Adipocyte (in vitro differentiated cells): ENCODE measurements at regions not wholly inside any gene's neighbourhood (a gene's known extent, or its start where the extent isn't known, plus 50 kb on each side); places are given as distances from the start of the nearest gene placed in this dataset.

Experiments
- DNase-seq: peaks from one replicate; pipeline ENCODE4 v3.0.0-alpha.2; 2015; ENCODE audit warnings: low read depth
- H3K27me3 ChIP-seq: replicated peaks from 2 replicates; pipeline ENCODE4 v1.7.0; 2013; ENCODE audit warnings: mild to moderate bottlenecking, low read length, moderate library complexity; ENCODE audit not compliant: control insufficient read depth, insufficient read depth
- H3K36me3 ChIP-seq: 2 replicates; pipeline ENCODE4 v1.7.0; 2013; ENCODE audit warnings: low read length, mild to moderate bottlenecking, moderate library complexity; ENCODE audit not compliant: control insufficient read depth, insufficient read depth, severe bottlenecking
- H3K4me1 ChIP-seq: 2 replicates; pipeline ENCODE4 v1.7.0; 2013; ENCODE audit warnings: mild to moderate bottlenecking, low read length, moderate library complexity; ENCODE audit not compliant: control insufficient read depth, insufficient read depth
- H3K4me3 ChIP-seq: 2 replicates; pipeline ENCODE4 v1.7.0; 2013; ENCODE audit warnings: mild to moderate bottlenecking, low read length, moderate library complexity
- H3K9ac ChIP-seq: 2 replicates; pipeline ENCODE4 v1.7.0; 2013; ENCODE audit warnings: mild to moderate bottlenecking, low read length, moderate library complexity
- H3K9me3 ChIP-seq: 2 replicates; pipeline ENCODE4 v1.7.0; 2013; ENCODE audit warnings: mild to moderate bottlenecking, low read length, moderate library complexity; ENCODE audit not compliant: control insufficient read depth

DNA sequence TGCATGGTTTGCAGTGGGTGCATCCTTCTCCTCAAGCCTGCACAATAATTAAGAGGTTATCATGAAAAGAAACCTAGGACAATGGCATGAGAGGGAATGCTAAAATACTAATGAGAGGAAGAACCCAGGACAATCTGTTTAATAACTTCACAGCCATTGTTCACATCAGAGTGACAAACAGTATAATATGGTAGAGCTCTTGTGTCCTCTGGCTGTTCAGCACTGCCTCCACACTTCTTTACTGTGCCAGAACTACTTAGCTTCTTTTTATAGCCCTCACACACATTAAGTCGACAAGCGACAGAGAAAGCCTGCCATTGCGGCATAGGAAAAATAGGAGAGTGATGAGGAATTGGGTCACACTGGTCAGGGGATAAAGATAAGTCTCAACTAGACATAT, 65.0 kb upstream of the MEIS2 start:
- Histone ChIP-seq H3K36me3 (no peaks in the 10 kb centered on the region), H3K9me3 (no peaks in the 10 kb centered on the region), H3K27me3 (no peaks in the 10 kb centered on the region), H3K9ac (no peak overlapping the region), H3K4me3 (no peak overlapping the region), H3K4me1 (no peaks in the 10 kb centered on the region)
- no peak for DNase-seq

DNA sequence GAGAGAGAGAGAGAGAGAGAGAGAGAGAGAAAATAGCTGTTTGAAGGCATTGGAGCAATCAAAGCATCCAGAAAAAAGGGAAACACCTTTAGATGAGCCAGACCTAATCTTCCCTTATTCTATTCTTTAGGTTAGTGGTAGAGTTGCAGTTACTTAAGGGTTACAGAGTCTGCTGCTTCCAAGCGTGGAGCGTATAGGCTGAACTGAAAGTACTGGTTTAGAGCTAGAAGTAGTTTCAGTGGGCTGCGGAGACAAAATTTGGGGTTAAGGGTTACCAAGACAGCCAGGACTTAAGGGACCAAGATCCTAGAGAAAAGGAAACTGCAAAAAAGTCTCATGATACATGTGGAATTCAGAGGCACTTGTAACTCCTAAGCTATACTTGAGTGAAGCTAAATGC, 66.1 kb upstream of the MEIS2 start:
- no peak for DNase-seq
- no peaks in the 10 kb centered on the region for H3K4me1 ChIP-seq

DNA sequence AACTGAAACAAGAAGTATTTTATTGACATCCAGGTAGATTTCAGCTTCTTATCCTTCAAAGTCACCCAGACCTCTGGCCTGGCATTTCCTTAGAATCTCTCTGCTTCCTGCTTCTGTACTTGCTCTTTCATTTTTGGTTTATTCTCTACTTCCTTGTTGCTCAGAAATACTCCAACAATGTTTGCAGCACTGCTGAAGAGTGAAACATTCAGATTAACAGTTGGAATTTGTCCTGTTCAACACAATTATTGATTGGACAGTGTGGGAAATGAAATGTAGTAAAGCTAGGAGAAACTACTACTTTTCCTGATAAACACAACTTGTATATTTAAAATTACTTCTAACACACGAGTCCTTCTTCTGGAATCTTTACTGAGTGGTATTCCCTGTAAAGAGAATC, 81.0 kb upstream of the MEIS2 start:
- Histone ChIP-seq H3K4me3 (no peak overlapping the region), H3K36me3 (no peaks in the 10 kb centered on the region), H3K9ac (no peak overlapping the region), H3K27me3 (no peaks in the 10 kb centered on the region), H3K4me1 (no peaks in the 10 kb centered on the region), H3K9me3 (peaks cover 27% of the 10 kb centered on the region)
- DNase-seq, result no peak

More for the DNA sequence above, 66.1 kb upstream of the MEIS2 start:
- Histone ChIP-seq H3K9ac (no peak overlapping the region), H3K9me3 (no peaks in the 10 kb centered on the region), H3K4me3 (no peak overlapping the region), H3K27me3 (no peaks in the 10 kb centered on the region), H3K36me3 (no peaks in the 10 kb centered on the region)

DNA sequence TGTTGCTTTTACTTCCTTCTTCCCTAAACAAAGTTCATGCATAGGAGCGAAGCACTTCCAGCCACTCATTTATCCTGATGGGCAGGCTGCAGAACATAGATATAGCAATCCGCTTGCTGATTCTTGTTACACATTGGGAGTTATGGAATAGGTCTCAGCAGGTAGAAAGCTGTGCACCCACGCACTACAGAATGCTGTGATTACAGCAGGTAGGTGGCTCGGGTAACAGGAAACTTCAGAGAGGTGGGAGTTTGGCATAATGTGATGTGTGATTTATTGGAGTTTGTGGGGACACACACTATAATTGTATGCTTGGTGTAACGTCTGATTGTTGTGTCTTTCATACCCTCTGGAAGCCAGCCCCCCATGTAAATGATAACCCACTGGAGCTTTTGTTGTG, 99.2 kb upstream of the MEIS2 start:
- Histone ChIP-seq H3K4me1 (no peaks in the 10 kb centered on the region), H3K36me3 (no peaks in the 10 kb centered on the region), H3K9ac (no peak overlapping the region), H3K27me3 (no peaks in the 10 kb centered on the region), H3K9me3 (no peaks in the 10 kb centered on the region), H3K4me3 (no peak overlapping the region)
- no peak for DNase-seq

DNA sequence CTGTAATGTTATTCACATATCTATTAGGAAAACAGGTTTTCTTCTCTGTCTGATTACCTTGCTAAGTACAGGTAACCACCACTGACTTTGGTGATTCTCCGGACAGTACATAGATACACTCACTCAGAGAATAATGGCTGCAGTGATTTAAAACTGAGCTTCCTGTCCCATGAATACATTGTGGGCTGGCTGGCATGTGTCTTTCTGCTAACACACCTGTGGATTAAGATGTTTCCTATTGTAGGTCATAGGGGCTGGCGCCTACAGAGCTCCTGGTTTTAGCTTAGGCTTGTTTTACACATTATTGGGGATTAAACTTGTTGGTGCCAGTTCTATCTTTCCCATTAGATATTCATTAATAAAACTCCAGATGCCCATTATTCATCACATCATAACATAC, 102.7 kb upstream of the MEIS2 start:
- Histone ChIP-seq H3K36me3 (no peaks in the 10 kb centered on the region), H3K9ac (no peak overlapping the region), H3K9me3 (no peaks in the 10 kb centered on the region), H3K4me3 (no peak overlapping the region), H3K4me1 (no peaks in the 10 kb centered on the region), H3K27me3 (no peaks in the 10 kb centered on the region)
- no peak for DNase-seq

DNA sequence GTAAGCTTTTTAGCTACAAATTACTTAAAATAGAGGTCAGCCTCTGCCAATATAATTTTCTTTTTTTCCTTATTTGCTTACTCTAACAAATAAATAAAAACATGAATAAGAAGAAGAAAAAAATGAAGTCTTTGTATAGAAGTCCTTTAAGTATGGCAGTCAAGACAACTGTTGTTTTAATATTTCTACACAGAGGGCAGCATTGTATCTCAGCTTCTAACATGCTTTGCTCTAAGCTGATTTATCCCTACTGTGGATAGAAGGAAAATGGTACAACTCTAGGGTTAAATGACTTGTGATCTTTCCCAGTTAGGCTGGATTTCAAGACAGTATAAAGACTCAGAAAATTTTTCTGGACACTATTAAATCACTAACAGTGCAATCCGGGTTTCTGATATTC, 104.3 kb upstream of the MEIS2 start:
- no peaks in the 10 kb centered on the region for H3K36me3 ChIP-seq
- no peaks in the 10 kb centered on the region for H3K9me3 ChIP-seq
- no peak overlapping the region for H3K9ac ChIP-seq
- no peak overlapping the region for H3K4me3 ChIP-seq
- H3K4me1 ChIP-seq, result no peaks in the 10 kb centered on the region
- DNase-seq, result no peak
- no peaks in the 10 kb centered on the region for H3K27me3 ChIP-seq

DNA sequence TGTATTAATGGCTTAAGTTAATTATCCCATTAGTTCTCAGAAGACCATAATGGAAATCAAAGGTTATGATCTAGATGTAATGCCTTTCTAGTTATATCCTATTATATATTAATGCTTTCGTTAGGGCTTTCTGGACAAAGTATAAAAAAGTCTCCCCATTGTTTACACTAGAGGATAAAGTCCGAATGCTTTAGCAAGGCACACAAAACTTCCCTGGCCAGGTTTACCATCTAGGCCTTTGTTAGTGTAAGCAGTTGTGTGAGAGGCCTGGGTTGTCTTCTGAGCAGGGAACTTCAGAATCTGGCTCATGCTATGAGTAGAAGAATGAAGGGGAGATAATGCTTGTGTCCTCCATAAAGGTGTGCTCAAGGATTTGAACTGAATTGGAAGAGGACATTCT, 106.3 kb upstream of the MEIS2 start:
- Histone ChIP-seq H3K36me3 (no peaks in the 10 kb centered on the region), H3K9me3 (no peaks in the 10 kb centered on the region), H3K4me1 (no peaks in the 10 kb centered on the region), H3K9ac (no peak overlapping the region), H3K27me3 (no peaks in the 10 kb centered on the region), H3K4me3 (no peak overlapping the region)
- DNase-seq, result no peak

DNA sequence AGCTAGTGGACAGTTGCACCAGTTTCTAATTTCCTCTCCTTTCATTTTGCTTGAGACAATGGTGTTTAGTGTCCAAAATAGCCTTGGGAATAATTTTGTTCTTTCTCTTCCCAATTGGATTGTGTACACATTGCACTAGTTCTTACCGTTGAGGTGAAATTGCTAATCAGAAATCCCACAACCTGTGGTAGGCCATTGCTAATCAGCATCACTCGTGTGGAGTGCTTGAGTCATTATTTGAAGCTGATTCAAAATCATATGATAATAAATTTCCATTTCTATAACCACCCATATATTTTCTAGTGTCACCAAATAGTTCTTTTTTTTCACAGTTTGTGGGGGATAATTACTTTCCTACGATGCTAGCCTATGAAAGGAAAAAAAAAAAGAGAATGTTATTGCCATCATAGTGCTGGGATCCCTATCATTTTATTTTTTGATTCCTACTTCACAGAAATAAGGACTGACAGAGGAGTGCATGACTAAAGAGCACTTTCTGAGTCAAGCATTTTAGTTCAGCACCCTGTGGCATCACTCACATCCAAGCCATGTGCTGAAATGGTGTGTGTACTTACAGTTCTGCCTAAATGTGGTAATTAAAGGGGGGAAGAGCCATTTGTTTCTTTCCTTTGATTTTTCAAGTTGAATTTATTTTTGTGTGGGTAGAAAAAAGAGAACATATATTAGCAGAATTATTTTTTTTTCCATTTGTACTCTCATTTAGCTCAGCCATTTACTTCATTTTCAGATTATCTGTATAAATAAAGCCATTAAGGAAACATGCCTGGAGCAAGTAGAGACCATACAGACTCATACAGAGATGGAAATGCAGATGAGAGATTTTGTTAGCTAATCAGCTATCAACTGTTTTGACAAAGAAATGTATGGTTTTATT, 108.0 kb upstream of the MEIS2 start:
- Histone ChIP-seq H3K9me3 (no peaks in the 10 kb centered on the region), H3K9ac (no peak overlapping the region), H3K4me1 (no peaks in the 10 kb centered on the region), H3K4me3 (no peak overlapping the region), H3K36me3 (no peaks in the 10 kb centered on the region), H3K27me3 (no peaks in the 10 kb centered on the region)
- DNase-seq, result no peak

DNA sequence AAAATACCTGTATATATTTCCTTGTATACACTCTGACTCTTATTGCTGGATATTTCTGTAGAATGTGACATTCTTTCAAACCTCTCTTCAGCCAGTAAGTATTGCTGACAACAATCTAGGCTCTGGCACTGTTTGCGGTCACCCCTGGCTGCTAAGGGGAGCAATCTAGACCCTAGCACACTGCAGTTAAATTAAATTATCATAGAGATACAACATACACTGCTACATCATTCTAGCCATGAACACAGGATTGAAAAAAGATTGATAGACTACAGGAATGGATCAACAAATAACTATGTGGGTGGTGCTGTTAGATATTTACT, 108.7 kb upstream of the MEIS2 start:
- Histone ChIP-seq H3K36me3 (no peaks in the 10 kb centered on the region), H3K27me3 (no peaks in the 10 kb centered on the region), H3K4me1 (no peaks in the 10 kb centered on the region), H3K4me3 (no peak overlapping the region), H3K9ac (no peak overlapping the region), H3K9me3 (no peaks in the 10 kb centered on the region)
- DNase-seq, result no peak

DNA sequence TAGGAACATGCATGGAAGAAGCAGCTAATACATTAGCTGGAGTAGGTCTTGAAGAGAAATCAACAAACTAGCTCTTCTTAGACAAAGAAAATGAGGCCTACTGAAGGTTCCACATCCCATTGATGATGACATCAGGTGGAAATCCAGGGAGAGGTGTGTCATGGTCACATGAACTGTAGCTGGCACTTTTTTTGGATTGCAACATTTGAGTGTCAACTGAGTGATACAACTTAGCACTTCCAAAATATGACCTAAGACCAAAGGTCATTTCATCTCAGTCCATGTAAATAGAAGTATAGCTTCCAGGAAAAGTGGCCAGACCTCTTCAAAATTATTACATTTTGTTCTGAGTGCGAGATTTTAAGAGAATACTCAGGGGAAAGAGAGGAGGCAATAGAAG, 117.2 kb upstream of the MEIS2 start:
- Histone ChIP-seq H3K4me3 (no peak overlapping the region), H3K9me3 (no peaks in the 10 kb centered on the region), H3K27me3 (no peaks in the 10 kb centered on the region), H3K36me3 (no peaks in the 10 kb centered on the region), H3K9ac (no peak overlapping the region), H3K4me1 (no peaks in the 10 kb centered on the region)
- DNase-seq, result no peak

DNA sequence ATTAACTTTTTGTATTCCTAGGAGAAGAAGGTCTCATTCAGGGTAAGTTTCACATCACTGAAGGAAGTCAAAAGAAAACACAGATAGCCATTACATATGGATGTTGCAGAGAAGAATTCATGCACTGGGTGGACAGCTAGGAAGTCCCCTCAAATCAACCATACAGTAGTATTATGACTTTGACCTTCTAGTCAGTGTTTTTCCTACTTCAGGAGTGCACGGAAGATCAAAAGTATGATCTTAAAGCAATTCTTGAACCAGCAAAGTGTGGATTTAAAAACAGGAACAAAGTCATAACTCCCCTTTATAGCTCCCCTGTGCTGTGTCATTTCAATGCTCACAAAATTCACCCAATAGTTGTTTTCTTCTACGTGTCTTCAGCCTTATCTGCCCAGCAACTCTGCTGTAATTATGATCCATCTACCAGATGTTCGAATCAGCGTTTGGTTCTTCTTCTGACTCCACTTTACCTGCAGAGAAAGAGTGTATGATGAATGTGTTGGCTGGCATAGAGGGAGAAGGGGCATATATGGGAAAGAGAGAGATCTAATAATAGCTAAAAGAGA, 118.1 kb upstream of the MEIS2 start:
- no peak overlapping the region for H3K4me3 ChIP-seq
- H3K9me3 ChIP-seq, result no peaks in the 10 kb centered on the region
- H3K4me1 ChIP-seq, result no peaks in the 10 kb centered on the region
- no peaks in the 10 kb centered on the region for H3K27me3 ChIP-seq
- H3K9ac ChIP-seq, result no peak overlapping the region
- no peak for DNase-seq
- H3K36me3 ChIP-seq, result no peaks in the 10 kb centered on the region
